Lower leg skin (tissue), 4 donors: ENCODE measurements at regions not wholly inside any gene's neighbourhood (a gene's known extent, or its start where the extent isn't known, plus 50 kb on each side); places are given as distances from the start of the nearest gene placed in this dataset.

ENCODE experiments used
- DNase-seq, 2 donors: peaks; one replicate each; pipeline ENCODE4 v3.0.0-alpha.2; 2019; ENCODE audit warnings: low spot score in 2 of 2
- H3K4me3 ChIP-seq: fragments of 200-600 bp; sonication (generic); 2 replicates; pipeline ENCODE4 v1.5.1; 2017; ENCODE audit warnings: mild to moderate bottlenecking, low read depth; ENCODE audit not compliant: poor library complexity, severe bottlenecking
- CTCF ChIP-seq, 3 donors: fragments of 450-650 bp; IDR thresholded peaks; one replicate each; pipeline ENCODE4 v1.5.1; 2016; ENCODE audit warnings: antibody characterized with exemption in 3 of 3, mild to moderate bottlenecking in 3 of 3, moderate library complexity in 2 of 3
- POLR2A ChIP-seq, 2 donors: fragments of 450-650 bp; IDR thresholded peaks; one replicate each; pipeline ENCODE4 v1.6.1; 2016 to 2017; ENCODE audit warnings: antibody characterized with exemption in 2 of 2, mild to moderate bottlenecking in 1 of 2, moderate library complexity in 1 of 2
- WGBS, 2 donors: methylation state at CpG; one replicate each; pipeline ENCODE4 v1.1.5; 2018; 5-methylcytosine and 5-hydroxymethylcytosine counted together
- intact Hi-C: fragments of 100-400 bp; cut with DNase I; formaldehyde crosslinking; loops from one replicate; pipeline ENCODE4 v1.15.0; 2023; ENCODE audit warnings: low total_unique reads

GRCh38 chr2:118521272-118521671, 326.2 kb downstream of the EN1 start:
- no peak for DNase-seq
- H3K4me3 ChIP-seq = no peak overlapping the region
- intact Hi-C loops = no loop called here
- TF ChIP-seq CTCF (IDR thresholded peaks at IDR 0.05) (no peak), POLR2A (IDR thresholded peaks at IDR 0.05) (no peak)
- WGBS, 2 donors = 92 to 95% methylated on average over 3 of the region's 3 CpGs

- WGBS, 2 donors = 64 to 78% methylated on average over 4 of the region's 4 CpGs
- no peak for DNase-seq
- intact Hi-C loops = no loop called here
- no peak overlapping the region for H3K4me3 ChIP-seq
- no peak for TF ChIP-seq POLR2A (IDR thresholded peaks at IDR 0.05)
- no peak for TF ChIP-seq CTCF (IDR thresholded peaks at IDR 0.05)
Observed at GRCh38 chr2:118520246-118520645, 327.2 kb downstream of the EN1 start.

- no peak for DNase-seq
- no peak overlapping the region for H3K4me3 ChIP-seq
- intact Hi-C loops = no loop called here
- TF ChIP-seq POLR2A (IDR thresholded peaks at IDR 0.05) = no peak
- TF ChIP-seq CTCF (IDR thresholded peaks at IDR 0.05) = no peak
Observed at GRCh38 chr2:118519511-118519910, 327.9 kb downstream of the EN1 start.

GRCh38 chr2:118510807-118511206, 336.6 kb downstream of the EN1 start:
- TF ChIP-seq POLR2A (IDR thresholded peaks at IDR 0.05) = no peak
- no peak for TF ChIP-seq CTCF (IDR thresholded peaks at IDR 0.05)
- no peak overlapping the region for H3K4me3 ChIP-seq
- WGBS, 2 donors = 57 to 72% methylated on average over 4 of the region's 4 CpGs
- intact Hi-C loops = no loop called here
- DNase-seq = no peak

- TF ChIP-seq CTCF (IDR thresholded peaks at IDR 0.05) (no peak), POLR2A (IDR thresholded peaks at IDR 0.05) (no peak)
- intact Hi-C loops = no loop called here
- 90 to 93% methylated on average over 7 of the region's 7 CpGs for WGBS, 2 donors
- H3K4me3 ChIP-seq = no peak overlapping the region
- DNase-seq = no peak
Observed at GRCh38 chr2:118509319-118510004, 338.0 kb downstream of the EN1 start.

GRCh38 chr2:118508282-118508681, 339.2 kb downstream of the EN1 start:
- DNase-seq = no peak
- H3K4me3 ChIP-seq = no peak overlapping the region
- TF ChIP-seq POLR2A (IDR thresholded peaks at IDR 0.05) (no peak), CTCF (IDR thresholded peaks at IDR 0.05) (no peak)
- intact Hi-C loops = no loop called here
